ENCODE measurements at regions not wholly inside any gene's neighbourhood (a gene's known extent, or its start where the extent isn't known, plus 50 kb on each side); places are given as distances from the start of the nearest gene placed in this dataset.

DNA sequence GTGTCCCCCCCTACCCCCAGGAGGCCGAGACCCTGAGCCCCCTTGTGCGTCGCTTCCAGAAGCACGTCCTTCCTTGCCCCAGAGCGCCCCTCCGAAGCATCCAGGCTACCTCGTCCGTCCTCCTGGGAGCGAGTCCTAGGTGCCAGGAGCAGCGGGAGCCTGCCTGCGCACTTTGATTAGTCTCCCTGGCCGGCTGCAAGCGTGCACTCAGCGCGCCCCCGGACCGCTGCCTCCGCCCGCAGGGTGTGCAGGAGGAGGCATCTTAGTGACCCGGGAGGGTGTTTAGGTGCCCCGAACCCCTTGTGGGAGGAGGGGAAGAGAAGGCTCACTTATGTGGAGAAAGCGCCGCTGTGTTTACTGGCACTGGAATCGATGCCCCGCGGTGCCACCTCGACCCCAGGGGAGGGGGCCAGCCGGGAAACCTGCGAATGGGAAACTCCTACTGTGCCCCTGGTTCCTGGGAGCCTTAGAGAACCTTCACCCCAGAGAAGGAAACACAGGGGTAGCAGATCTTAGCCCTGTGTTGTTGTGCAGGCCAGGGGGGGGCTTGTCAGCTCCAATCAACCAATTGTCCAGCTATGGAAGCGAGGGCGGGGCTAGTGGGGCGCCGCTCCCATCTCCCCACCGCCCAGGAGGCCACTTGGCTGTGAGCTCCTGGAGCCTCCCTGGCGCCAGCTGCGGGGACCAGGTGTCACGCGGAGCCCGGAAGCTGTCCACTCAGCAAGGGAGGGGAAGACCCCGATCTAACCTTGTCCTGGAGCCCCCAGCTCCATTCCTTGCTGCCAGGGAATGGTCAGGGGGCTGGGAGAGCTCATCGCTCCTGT, 922.8 kb upstream of the EEF2KMT start:
- TF ChIP-seq CTCF (IDR thresholded peaks at IDR 0.05) (no peak), POLR2A (IDR thresholded peaks at IDR 0.05) (no peak)
